PFSK-1 (cell line): ENCODE measurements at regions not wholly inside any gene's neighbourhood (a gene's known extent, or its start where the extent isn't known, plus 50 kb on each side); places are given as distances from the start of the nearest gene placed in this dataset.

Experiments
- FOXP2 ChIP-seq: optimal IDR thresholded peaks from 2 replicates; pipeline ENCODE3; 2011; ENCODE audit warnings: borderline replicate concordance, control low read depth, inconsistent platforms; ENCODE audit not compliant: insufficient read depth; ENCODE audit errors: extremely low read length, extremely low read depth
- POLR2AphosphoS5 ChIP-seq: IDR thresholded peaks from 2 replicates; pipeline ENCODE4 v1.6.1; 2012; ENCODE audit warnings: low read depth, mild to moderate bottlenecking, control low read depth, low read length, moderate library complexity
- SIN3A ChIP-seq: IDR thresholded peaks from 2 replicates; pipeline ENCODE4 v1.6.1; 2012; ENCODE audit warnings: mild to moderate bottlenecking, low read length, moderate library complexity, borderline replicate concordance; ENCODE audit not compliant: insufficient read depth
- TAF1 ChIP-seq: IDR thresholded peaks from 2 replicates; pipeline ENCODE4 v1.6.1; 2012; ENCODE audit warnings: low read length, control low read depth, borderline replicate concordance; ENCODE audit not compliant: insufficient read depth
- TF ChIP-seq, protein P1 (sequence below), 2 experiments: IDR thresholded peaks; 2 replicates each; pipeline versions ENCODE4 v1.6.1 to v1.8.0; 2011 to 2012; ENCODE audit warnings: low read depth in 2 of 2, low read length in 2 of 2, control low read depth in 1 of 2, inconsistent platforms in 1 of 2, mild to moderate bottlenecking in 1 of 2, moderate library complexity in 1 of 2; ENCODE audit not compliant: insufficient read depth in 1 of 2

DNA sequence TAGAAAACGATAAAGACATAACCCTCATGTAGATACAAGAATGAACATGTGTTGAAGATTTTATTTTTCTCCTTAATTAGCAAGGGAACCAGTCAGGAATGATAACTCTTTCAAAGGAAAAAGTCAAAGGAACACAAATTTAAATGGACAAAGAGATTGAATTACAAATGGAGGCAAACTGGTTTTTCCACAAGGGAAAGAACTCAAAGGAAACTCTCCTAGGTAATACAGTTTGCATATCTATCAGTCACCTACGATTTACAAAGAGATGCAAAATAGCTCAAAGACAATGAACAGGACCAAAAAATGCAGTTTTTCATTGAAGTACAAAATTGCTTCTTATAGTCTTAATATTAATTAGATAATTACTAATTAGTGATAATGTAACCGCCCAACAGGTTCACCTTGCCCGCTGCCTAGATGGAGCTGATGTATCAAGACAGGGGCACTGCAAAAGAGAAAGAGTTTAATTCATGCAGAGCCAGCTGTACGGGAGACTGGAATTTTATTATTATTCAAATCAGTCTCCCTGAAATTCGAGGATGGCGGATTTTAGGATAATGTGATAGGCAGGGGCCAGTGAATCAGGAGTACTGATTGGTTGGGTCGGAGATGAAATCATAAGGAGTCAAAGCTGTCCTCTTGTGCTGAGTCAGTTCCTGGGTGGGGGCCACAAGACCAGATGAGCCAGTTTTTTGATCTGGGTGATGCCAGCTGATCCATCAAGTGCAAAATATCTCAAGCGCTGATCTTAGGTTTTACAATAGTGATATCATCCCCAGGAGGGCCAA lies 151.0 kb downstream of the TMEM17 start:
- TF ChIP-seq, protein P1, sequence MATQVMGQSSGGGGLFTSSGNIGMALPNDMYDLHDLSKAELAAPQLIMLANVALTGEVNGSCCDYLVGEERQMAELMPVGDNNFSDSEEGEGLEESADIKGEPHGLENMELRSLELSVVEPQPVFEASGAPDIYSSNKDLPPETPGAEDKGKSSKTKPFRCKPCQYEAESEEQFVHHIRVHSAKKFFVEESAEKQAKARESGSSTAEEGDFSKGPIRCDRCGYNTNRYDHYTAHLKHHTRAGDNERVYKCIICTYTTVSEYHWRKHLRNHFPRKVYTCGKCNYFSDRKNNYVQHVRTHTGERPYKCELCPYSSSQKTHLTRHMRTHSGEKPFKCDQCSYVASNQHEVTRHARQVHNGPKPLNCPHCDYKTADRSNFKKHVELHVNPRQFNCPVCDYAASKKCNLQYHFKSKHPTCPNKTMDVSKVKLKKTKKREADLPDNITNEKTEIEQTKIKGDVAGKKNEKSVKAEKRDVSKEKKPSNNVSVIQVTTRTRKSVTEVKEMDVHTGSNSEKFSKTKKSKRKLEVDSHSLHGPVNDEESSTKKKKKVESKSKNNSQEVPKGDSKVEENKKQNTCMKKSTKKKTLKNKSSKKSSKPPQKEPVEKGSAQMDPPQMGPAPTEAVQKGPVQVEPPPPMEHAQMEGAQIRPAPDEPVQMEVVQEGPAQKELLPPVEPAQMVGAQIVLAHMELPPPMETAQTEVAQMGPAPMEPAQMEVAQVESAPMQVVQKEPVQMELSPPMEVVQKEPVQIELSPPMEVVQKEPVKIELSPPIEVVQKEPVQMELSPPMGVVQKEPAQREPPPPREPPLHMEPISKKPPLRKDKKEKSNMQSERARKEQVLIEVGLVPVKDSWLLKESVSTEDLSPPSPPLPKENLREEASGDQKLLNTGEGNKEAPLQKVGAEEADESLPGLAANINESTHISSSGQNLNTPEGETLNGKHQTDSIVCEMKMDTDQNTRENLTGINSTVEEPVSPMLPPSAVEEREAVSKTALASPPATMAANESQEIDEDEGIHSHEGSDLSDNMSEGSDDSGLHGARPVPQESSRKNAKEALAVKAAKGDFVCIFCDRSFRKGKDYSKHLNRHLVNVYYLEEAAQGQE (IDR thresholded peaks at IDR 0.05; ENCODE audit: insufficient read depth in 1 of 2, low read depth in 2 of 2, low read length in 2 of 2): no peak
- TF ChIP-seq POLR2AphosphoS5 (no peak), SIN3A (no peak), FOXP2 (no peak), TAF1 (no peak)

DNA sequence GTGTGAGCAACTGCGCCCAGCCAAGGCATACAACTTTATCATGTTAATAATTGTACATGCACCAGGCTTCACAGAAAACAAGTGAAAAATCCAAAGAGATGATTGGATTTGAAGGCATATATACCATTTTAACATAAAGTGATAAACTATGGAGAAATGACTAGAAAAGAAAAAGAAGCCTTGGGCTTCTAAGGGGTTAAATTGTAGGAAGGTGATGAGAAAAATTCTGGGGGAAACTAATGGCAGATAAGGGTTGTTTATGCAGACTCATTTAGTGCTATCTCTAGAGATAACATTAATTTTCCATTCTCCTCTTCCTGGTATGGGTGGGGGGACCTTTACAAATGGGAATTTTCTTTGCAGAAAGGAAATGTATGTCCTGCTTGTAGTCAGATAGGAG lies 154.0 kb downstream of the TMEM17 start:
- TF ChIP-seq TAF1: no peak
- TF ChIP-seq SIN3A: no peak
- no peak for TF ChIP-seq POLR2AphosphoS5
- TF ChIP-seq FOXP2: no peak
- TF ChIP-seq, protein P1 (IDR thresholded peaks at IDR 0.05; ENCODE audit: insufficient read depth in 1 of 2, low read depth in 2 of 2, low read length in 2 of 2): no peak

DNA sequence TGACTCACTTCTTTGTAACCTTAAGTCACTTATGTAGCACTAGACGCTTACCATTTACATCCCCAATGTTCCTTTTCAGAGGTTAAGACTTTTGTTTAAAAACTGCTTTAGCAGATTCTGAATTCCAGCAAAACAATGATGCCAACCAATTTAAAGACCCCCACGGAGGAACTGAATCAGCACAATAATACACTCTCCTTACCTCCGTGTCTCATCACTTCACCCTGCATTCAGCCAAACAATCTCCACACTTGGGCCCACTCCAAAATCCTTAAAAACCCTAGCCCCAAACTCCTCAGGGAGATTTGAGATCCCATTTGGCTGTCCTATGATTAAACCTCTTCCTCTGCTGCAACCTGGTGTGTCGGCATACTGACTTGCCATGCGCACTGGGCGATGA lies 153.9 kb downstream of the B3GNT2 start:
- TF ChIP-seq, protein P1 (IDR thresholded peaks at IDR 0.05; ENCODE audit: insufficient read depth in 1 of 2, low read depth in 2 of 2, low read length in 2 of 2): no peak
- no peak for TF ChIP-seq POLR2AphosphoS5
- TF ChIP-seq FOXP2: no peak
- no peak for TF ChIP-seq TAF1
- TF ChIP-seq SIN3A: no peak

DNA sequence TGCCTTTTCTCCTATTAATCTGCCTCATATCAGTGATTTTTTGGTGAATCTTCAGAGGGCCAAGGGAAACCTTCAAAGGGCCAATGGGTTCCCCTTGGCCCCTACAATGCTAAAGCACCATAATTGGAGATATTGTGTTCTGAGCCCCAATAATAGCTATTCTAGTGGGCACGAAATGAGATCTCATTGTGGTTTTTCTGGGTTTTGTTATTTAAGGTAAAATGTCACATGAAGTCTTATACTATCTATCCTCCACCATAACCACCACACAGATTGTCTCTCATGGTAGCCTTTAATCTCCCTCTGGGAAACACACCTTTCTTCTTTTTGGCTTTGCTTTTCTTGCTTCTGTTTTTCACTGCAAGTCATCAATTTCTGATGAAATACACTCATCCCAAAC lies 152.8 kb downstream of the B3GNT2 start:
- no peak for TF ChIP-seq TAF1

DNA sequence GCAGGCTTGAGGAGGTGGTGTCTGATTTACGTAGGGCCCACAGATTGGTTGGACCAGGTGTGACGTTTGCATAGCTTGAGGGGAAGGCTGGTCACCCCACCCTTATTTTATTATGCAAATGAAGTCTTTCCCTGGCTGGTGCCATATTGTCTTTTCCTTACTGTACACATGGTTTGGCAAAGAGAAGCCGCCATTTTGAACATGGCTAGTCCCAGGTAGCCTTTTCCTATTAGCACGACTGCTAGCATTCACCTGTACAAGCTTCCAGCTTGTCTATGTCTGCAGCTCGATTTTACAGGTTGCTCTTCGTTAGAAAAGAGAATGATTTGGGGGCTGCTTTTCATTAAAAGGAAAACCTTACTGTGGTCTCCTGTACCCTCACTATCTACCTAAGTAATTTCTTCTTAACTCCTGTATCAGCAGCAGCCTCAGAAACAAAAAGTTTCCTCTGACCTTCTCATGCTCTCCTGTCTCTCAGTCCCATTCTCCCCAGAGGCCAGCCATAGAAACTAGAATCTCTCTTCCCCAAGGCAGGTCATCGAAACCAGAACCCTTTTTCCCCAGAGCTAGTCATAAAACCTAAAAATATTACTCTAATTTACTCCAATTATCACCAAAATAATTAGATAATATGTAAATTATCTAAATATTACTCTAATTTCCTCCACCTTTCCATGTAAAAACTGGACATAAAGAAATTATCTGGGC lies 151.8 kb downstream of the B3GNT2 start:
- TF ChIP-seq TAF1 (no peak), SIN3A (no peak), FOXP2 (no peak), POLR2AphosphoS5 (no peak)
- TF ChIP-seq, protein P1 (IDR thresholded peaks at IDR 0.05; ENCODE audit: insufficient read depth in 1 of 2, low read depth in 2 of 2, low read length in 2 of 2): no peak
